ENCODE measurements at regions not wholly inside any gene's neighbourhood (a gene's known extent, or its start where the extent isn't known, plus 50 kb on each side); places are given as distances from the start of the nearest gene placed in this dataset.

DNA sequence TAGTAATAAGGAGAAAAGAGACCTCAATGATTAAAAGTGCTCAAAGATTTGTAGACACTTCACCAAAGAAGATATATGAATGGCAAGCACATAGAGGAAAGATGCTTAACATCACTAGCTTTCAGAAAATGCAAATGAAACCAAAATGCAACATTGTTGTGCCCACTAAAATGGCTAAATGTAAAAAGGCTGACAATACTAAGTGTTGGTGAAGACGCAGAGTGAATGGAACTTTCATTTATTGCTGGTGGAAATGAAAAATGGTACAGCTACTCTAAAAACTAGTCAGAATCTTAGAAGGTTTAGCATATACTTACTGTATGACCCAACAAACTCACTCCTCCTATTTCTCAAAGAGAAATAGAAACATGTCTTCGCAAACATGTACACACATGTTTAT lies 212.9 kb upstream of the PITRM1 start:
- TF ChIP-seq POLR2A (IDR thresholded peaks at IDR 0.05): no peak
- TF ChIP-seq, protein P1, sequence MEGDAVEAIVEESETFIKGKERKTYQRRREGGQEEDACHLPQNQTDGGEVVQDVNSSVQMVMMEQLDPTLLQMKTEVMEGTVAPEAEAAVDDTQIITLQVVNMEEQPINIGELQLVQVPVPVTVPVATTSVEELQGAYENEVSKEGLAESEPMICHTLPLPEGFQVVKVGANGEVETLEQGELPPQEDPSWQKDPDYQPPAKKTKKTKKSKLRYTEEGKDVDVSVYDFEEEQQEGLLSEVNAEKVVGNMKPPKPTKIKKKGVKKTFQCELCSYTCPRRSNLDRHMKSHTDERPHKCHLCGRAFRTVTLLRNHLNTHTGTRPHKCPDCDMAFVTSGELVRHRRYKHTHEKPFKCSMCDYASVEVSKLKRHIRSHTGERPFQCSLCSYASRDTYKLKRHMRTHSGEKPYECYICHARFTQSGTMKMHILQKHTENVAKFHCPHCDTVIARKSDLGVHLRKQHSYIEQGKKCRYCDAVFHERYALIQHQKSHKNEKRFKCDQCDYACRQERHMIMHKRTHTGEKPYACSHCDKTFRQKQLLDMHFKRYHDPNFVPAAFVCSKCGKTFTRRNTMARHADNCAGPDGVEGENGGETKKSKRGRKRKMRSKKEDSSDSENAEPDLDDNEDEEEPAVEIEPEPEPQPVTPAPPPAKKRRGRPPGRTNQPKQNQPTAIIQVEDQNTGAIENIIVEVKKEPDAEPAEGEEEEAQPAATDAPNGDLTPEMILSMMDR (IDR thresholded peaks at IDR 0.05): no peak

Measured in vagina (tissue), 2 donors.